Smooth muscle cell (in vitro differentiated cells): ENCODE measurements at regions not wholly inside any gene's neighbourhood (a gene's known extent, or its start where the extent isn't known, plus 50 kb on each side); places are given as distances from the start of the nearest gene placed in this dataset.
A peak's percentile ranks its signal among the peaks of the same experiment; 100 is the strongest.

Experiments used
- DNase-seq: peaks from one replicate; lab custom pipeline; 2025; ENCODE audit not compliant: unreplicated experiment; lab: John Stamatoyannopoulos, UW
- H2AFZ ChIP-seq: fragments of 200-600 bp; sonication (generic); 2 replicates; pipeline ENCODE4 v1.6.0; 2016; ENCODE audit warnings: antibody characterized with exemption, low read depth, mild to moderate bottlenecking
- H3F3A ChIP-seq: fragments of 200-600 bp; sonication (generic); 2 replicates; pipeline ENCODE4 v1.6.0; 2017; ENCODE audit warnings: antibody characterized with exemption, low read depth
- H3K27ac ChIP-seq: fragments of 200-600 bp; sonication (generic); 2 replicates; pipeline ENCODE4 v1.5.1; 2016; ENCODE audit warnings: low read depth, mild to moderate bottlenecking
- H3K27me3 ChIP-seq: fragments of 200-600 bp; sonication (generic); 2 replicates; pipeline ENCODE4 v1.6.1; 2016; ENCODE audit warnings: low read depth, mild to moderate bottlenecking
- H3K36me3 ChIP-seq: fragments of 200-600 bp; sonication (generic); 2 replicates; pipeline ENCODE4 v1.5.1; 2016; ENCODE audit warnings: low read depth
- H3K4me1 ChIP-seq: fragments of 200-600 bp; sonication (generic); 2 replicates; pipeline ENCODE4 v1.5.1; 2016; ENCODE audit warnings: low read depth
- H3K4me2 ChIP-seq: fragments of 200-600 bp; sonication (generic); 2 replicates; pipeline ENCODE4 v1.6.0; 2016; ENCODE audit warnings: mild to moderate bottlenecking
- H3K4me3 ChIP-seq: fragments of 200-600 bp; sonication (generic); 2 replicates; pipeline ENCODE4 v1.5.1; 2016; ENCODE audit warnings: mild to moderate bottlenecking
- H3K79me2 ChIP-seq: fragments of 200-600 bp; sonication (generic); 2 replicates; pipeline ENCODE4 v1.6.0; 2016; ENCODE audit warnings: low read depth, mild to moderate bottlenecking
- H3K9ac ChIP-seq: fragments of 200-600 bp; sonication (generic); 2 replicates; pipeline ENCODE4 v1.6.0; 2016; ENCODE audit warnings: low read depth
- H3K9me3 ChIP-seq: fragments of 200-600 bp; sonication (generic); replicated peaks from 2 replicates; pipeline ENCODE4 v1.5.1; 2016; ENCODE audit warnings: low read depth
- H4K20me1 ChIP-seq: fragments of 200-600 bp; sonication (generic); 2 replicates; pipeline ENCODE4 v1.6.0; 2016; ENCODE audit warnings: low read depth
- CTCF ChIP-seq: fragments of 200-600 bp; sonication (generic); IDR thresholded peaks from 2 replicates; pipeline ENCODE4 v1.5.1; 2017; ENCODE audit warnings: borderline replicate concordance, mild to moderate bottlenecking, antibody characterized with exemption; ENCODE audit not compliant: insufficient read depth, poor library complexity, severe bottlenecking
- WGBS: methylation state at CpG from one replicate; pipeline ENCODE4 v1.1.7; 2016; ENCODE audit warnings: low lambda C conversion rate; 5-methylcytosine and 5-hydroxymethylcytosine counted together

- TF ChIP-seq CTCF = no peak
- Histone ChIP-seq H3K36me3 (no peaks in the 10 kb centered on the region), H3K9me3 (no peaks in the 10 kb centered on the region), H3K79me2 (no peaks in the 10 kb centered on the region), H2AFZ (no peak overlapping the region), H3K4me2 (no peak overlapping the region), H4K20me1 (no peaks in the 10 kb centered on the region), H3F3A (no peaks in the 10 kb centered on the region), H3K27ac (no peak overlapping the region), H3K27me3 (no peaks in the 10 kb centered on the region), H3K4me1 (no peaks in the 10 kb centered on the region), H3K9ac (no peak overlapping the region), H3K4me3 (no peak overlapping the region)
- DNase-seq = no peak
Observed at GRCh38 chr1:79186260-79186659, 179.7 kb upstream of the ADGRL4 start.

- H3K9ac ChIP-seq = no peak overlapping the region
- H3K4me1 ChIP-seq = no peaks in the 10 kb centered on the region
- no peaks in the 10 kb centered on the region for H3K9me3 ChIP-seq
- no peaks in the 10 kb centered on the region for H3K27me3 ChIP-seq
- no peak overlapping the region for H3K27ac ChIP-seq
- H2AFZ ChIP-seq = no peak overlapping the region
- no peak for DNase-seq
- no peaks in the 10 kb centered on the region for H3K36me3 ChIP-seq
- H3F3A ChIP-seq = no peaks in the 10 kb centered on the region
- TF ChIP-seq CTCF = no peak
- H3K4me3 ChIP-seq = no peak overlapping the region
- no peaks in the 10 kb centered on the region for H3K79me2 ChIP-seq
- H4K20me1 ChIP-seq = no peaks in the 10 kb centered on the region
- no peak overlapping the region for H3K4me2 ChIP-seq
- 88% methylated on average over 1 of the region's 1 CpG for WGBS
Observed at GRCh38 chr1:79177844-79178243, 171.3 kb upstream of the ADGRL4 start.

- H3K27me3 ChIP-seq = no peaks in the 10 kb centered on the region
- H2AFZ ChIP-seq = no peak overlapping the region
- H3F3A ChIP-seq = no peaks in the 10 kb centered on the region
- H3K4me1 ChIP-seq = peaks cover 6% of the 10 kb centered on the region
- no peak overlapping the region for H3K9ac ChIP-seq
- H3K4me2 ChIP-seq = peak overlapping the region; percentile 54
- H4K20me1 ChIP-seq = no peaks in the 10 kb centered on the region
- H3K27ac ChIP-seq = no peak overlapping the region
- H3K4me3 ChIP-seq = no peak overlapping the region
- H3K36me3 ChIP-seq = no peaks in the 10 kb centered on the region
- no peaks in the 10 kb centered on the region for H3K79me2 ChIP-seq
- no peak for DNase-seq
- TF ChIP-seq CTCF = no peak
- H3K9me3 ChIP-seq = no peaks in the 10 kb centered on the region
Observed at GRCh38 chr1:79161077-79161476, 154.5 kb upstream of the ADGRL4 start.

GRCh38 chr1:79155991-79156390 lies 149.5 kb upstream of the ADGRL4 start:
- no peaks in the 10 kb centered on the region for H3K79me2 ChIP-seq
- H3K4me1 ChIP-seq = peaks cover 4% of the 10 kb centered on the region
- no peak overlapping the region for H3K27ac ChIP-seq
- no peak for TF ChIP-seq CTCF
- no peaks in the 10 kb centered on the region for H3K9me3 ChIP-seq
- no peaks in the 10 kb centered on the region for H3K36me3 ChIP-seq
- H2AFZ ChIP-seq = no peak overlapping the region
- H3K9ac ChIP-seq = no peak overlapping the region
- no peak overlapping the region for H3K4me2 ChIP-seq
- H3K4me3 ChIP-seq = no peak overlapping the region
- H4K20me1 ChIP-seq = no peaks in the 10 kb centered on the region
- no peaks in the 10 kb centered on the region for H3K27me3 ChIP-seq
- DNase-seq = no peak
- no peaks in the 10 kb centered on the region for H3F3A ChIP-seq
- 100% methylated on average over 1 of the region's 1 CpG for WGBS
